HuH-7.5 (cell line): ENCODE measurements at regions not wholly inside any gene's neighbourhood (a gene's known extent, or its start where the extent isn't known, plus 50 kb on each side); places are given as distances from the start of the nearest gene placed in this dataset.
"Not testable (repeated sequence)": the region's sequence is repeated elsewhere in the genome, so short reads cannot be mapped to it uniquely, and the experiment has no call there.

Source experiments
- DNase-seq: peaks from one replicate; pipeline ENCODE4 v3.0.0; 2011; ENCODE audit warnings: low spot score

DNA sequence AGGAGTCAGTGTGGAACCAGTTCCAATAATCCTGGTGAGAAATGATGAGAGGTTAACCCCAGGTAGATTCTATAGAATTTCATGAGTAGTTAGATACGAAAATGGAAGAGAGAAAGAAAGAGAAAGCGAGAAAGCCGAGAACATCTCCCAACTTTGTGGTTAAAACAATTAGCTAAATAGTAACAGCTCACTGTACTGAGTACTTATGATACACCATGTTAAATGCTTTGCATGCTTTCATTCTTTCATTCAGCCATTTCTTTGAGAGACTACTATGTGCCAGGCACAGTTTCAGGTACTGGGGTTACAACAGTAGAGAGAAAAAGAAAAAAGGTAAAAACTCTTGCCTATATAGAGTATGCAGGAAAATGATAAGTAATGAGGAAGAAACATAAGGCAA lies 109.7 kb upstream of the SYT6 start:
- DNase-seq: no peak

DNA sequence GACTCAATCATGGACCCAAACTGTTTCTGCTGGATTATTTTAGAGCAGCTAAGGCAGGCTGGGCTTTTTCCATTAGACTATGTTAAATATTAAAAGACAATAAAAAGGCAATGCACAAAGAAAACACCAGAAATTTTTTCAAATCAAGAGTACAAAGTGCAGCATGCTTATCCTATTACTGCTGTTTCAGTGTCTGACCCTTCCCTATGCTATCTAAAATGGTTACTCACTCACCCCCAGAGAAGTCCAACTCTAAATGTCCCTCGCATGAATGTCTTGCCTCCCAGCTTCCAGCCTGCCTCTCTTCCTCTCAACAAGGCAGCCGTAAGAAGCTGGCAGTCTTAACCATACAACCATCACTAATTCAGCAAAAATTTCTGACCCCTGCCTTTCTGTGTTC lies 108.7 kb upstream of the SYT6 start:
- DNase-seq: no peak

DNA sequence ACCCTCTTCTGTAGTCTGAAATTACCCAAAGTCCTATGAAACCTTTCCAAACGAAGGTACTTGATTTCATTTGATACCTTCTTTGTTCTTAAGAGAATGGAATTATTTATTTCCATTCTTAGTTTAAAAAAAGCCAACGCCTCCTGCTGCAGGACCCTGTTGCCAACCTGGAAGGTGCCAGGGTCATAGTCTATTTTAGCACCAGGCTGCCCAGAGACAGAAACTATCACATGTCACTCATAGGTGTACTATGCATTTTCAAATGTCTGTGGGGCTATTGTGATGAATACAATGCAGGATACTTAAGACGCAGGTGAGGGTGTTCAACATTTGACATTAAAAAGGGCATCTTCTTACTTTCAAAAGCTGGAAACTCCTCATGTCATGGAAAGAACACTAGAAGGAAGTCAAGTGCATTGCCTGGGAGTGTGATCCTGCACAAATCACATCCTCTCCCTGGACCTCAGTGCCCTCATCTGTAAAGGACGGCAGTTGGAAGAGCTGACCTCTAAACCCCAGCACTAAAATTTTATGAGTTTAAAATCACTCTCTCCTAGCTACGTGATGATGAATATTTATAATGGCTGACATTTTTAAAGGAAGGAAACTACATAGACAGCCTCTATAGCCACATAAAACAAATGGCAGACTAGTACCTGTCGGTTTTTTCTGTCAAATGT lies 107.3 kb upstream of the SYT6 start:
- no peak for DNase-seq

DNA sequence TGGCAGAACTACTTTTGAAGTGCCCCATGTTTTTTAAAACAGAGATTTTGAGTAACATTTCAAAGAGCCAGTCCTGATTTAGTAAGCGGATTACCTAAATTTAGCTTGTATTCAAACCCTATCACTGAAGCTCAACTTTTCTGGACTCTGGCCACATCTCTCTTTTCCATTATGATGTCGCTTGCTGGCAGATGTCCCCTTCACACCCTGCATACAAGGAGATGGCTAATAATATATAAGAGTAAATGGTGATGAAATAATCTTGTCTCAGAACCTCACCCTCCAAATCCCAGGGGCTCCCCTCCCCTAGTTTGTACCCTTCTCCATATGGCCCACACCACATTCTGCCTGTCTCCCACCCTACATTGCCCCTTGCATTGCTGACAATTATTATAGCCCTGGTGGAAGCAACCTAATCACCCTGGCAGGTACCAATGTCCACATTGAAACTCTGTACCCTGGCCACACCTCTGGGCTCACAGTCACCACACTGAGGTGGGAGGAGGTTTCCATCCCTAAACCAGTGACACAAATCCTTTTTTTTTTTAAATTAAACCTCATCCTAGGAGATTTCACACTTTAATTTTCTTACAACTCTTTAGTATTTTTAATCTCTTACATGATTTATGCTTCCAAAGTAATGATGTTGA lies 106.0 kb upstream of the SYT6 start:
- no peak for DNase-seq

DNA sequence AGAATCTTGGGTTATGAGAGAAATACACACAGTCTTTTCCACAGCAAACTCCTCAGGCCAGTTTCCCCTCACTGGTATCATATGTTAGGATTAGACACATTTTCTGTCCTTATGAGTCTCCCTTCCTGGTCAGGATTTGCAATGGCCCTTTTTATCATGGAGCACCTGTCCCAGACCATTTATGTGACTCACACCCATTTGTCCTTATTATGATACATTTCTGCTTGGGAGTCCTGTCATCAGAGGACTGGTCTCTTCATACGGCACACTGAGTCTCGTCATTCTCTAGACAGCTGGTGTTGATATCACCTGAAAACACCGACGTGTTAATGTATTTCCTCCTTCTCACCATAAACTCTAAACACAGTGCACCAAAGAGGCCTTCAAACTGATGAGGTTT lies 105.0 kb upstream of the SYT6 start:
- DNase-seq: no peak

DNA sequence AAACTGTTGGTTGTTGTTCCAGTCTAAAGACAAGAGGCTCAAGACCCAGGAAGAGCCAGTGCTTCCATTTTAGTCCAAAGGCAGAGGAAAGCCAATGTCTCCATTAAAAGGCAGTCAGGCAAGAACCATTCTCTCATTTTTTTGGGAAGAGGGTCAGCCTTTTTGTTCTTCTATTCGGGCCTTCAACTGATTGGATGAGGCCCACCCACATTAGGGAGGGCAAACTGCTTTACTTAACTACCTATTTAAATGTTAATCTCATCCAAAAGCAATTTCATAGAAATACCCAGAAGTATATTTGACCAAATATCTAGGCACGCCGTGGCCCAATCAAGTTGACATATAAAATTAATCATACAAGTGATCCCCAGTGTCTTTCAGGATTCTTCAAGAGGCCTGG lies 104.4 kb upstream of the SYT6 start:
- DNase-seq: no peak

DNA sequence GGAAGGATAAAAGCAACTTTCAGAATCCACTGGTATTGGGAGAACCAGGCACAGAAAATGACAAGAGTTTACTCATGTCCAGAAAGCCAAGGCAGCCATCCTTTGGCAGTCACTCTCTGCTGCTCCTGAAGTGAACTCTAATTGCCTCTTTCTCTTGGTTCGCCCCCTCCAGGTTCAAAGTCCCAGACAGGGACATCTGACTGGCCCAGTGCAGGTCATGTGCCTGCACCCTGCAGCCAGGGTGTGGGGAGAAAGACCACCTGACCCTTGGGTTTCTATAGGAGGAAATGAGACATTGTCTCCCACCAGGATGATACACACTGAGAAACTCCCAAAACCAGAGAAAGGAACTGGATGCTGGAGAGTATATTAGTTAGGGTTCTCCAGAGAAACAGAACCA lies 103.9 kb upstream of the SYT6 start:
- DNase-seq: no peak

DNA sequence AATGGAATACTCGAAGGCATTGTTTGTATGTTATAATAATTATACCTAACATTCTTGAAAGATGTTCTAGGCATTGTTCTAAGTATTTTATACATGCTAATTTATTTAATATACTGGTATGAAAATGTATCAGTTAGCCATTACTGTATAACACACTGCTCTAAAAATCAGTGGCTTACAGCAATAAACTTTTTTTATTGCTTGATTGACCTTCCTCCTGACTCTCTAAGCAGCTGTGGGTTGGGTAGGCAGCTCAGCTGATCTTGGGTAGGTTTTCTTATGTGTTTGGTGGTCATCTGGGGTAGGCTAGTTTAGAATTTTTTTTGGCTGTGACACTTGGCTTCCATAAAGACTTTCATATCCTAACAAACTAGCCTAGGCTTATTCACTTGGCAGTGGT lies 100.2 kb upstream of the SYT6 start:
- DNase-seq: no peak

DNA sequence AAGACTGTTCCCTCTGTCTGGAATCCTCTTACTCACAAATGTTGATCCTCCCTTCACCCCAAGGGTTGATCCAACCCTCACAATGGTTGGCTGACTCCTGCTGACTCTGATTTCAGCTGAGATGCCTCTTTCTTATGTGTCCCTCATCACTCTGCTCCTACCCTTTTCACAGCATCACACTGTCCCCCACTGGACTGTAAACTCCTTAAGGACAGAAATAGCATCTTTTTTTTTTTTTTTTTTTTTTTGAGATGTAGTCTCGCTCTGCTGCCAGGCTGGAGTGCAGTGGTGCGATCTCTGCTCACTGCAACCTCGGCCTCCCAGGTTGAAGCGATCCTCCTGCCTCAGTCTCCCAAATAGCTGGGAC lies 97.9 kb upstream of the SYT6 start:
- no peak for DNase-seq

DNA sequence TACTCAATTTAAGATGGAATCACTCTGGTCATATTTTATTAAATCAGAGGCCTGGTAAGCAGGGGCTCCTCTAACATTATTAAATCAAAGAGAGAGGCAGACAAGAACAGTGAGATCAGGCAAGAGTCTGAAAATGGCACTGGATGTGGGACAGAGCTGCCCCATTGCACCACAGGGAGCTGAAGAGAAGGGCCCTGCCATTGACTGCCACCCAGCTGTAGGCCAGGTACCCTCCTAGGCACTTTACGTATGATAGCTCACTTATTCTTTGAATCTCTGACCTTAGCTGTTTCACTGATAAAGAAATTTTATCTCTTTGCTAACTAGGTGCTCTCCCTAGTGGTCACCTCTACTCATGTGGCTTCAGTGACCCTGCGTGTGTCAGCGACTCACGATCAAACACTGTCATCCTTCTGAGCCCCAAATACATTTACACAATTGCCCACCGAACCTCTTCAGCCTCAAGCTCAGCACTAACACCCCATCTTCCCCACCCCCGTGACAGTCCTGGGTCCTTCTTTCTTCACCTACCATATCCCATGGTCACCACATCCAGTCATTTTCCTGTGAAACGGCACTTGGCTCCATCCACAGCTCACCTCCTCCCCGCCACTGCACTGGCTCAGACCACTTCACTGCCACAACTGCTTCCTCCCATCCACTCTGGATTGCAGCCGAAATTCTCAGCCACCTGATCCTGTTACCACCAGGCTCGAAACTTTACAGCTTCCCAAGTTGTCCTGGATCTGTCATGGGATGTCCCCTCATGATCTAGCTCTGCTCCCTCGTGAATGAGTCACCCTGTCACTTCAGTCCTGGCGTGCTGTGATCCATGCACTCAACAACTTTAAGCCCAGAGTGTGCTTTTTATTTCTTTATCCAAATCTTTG lies 97.3 kb upstream of the SYT6 start:
- DNase-seq: no peak

DNA sequence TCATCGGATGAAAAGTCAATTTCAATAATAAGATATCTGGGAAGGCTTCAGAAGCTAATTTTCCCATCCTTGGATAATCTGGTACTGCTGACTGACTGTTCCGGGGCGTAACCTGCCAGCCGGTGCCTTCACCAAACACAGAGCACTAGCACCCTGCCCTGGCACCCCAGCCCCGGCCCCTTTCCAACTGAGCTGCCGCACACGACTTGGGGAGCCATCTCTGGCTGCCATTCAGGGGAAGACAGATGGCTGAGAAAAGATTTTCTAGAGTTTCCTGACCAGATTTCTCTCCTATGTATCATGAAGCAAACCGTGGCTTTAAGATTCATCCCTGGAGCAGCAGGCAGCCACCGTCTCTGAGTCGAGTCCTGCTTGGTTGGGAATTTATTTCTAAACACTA lies 96.0 kb upstream of the SYT6 start:
- DNase-seq: no peak

DNA sequence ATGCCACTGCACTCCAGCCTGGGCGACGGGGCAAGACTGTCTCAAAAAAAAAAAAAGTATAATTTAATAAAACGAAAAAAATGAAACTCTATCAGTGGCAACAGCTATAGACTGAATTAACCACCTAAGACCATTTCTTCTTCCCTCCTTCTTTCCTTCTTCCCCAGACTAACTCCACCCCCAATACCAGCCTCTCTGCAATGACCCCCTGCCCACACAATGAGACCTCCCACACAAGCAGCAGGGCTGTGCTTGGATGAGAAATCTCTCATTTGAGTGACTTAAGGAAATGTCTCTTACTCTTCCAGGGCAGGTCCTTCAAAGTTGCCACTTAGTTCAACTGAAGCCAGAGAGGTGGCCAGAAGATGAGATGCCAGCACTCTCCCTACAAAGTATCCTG lies 94.5 kb upstream of the SYT6 start:
- no peak for DNase-seq

DNA sequence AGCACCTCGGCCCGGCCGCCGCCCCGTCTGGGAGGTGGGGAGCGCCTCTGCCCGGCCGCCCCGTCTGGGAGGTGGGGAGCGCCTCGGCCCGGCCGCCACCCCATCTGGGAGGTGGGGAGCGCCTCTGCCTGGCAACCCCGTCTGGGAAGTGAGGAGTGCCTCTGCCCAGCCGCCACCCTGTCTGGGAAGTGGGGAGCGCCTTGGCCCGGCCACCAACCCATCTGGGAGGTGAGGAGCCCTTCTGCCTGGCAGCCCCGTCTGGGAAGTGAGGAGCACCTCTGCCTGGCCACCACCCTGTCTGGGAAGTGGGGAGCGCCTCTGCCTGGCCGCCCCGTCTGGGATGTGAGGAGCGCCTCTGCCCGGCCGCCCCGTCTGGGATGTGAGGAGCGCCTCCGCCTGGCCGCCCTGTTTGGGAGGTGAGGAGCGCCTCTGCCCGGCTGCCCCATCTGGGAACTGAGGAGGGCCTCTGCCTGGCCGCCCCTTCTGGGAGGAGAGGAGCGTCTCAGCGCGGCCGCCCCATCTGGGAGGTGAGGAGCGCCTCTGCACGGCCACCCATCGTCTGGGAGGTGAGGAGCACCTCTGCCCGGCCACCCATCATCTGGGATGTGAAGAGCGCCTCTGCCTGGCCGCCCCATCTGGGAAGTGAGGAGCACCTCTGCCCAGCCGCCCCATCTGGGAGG lies 89.0 kb upstream of the SYT6 start:
- not testable (repeated sequence) for DNase-seq

DNA sequence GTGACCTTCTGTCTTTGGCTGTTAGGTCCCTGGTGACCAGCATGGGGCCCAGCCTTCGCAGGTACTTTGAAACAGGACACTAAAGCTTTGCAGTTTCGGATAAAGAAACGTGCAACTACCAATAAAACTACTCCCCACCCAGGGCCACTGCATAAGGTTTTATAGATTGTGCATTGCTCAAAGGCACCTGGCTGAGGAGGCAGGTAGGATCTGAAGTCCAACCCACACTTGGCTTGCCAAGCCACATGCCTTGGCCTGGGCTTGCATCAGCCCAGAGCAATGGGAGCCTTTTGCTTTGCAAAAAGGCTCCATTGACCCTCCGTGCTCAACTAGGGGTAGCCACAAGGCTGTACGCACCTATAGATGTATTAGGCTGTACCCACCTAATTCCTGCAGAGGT lies 84.4 kb upstream of the SYT6 start:
- DNase-seq: no peak

DNA sequence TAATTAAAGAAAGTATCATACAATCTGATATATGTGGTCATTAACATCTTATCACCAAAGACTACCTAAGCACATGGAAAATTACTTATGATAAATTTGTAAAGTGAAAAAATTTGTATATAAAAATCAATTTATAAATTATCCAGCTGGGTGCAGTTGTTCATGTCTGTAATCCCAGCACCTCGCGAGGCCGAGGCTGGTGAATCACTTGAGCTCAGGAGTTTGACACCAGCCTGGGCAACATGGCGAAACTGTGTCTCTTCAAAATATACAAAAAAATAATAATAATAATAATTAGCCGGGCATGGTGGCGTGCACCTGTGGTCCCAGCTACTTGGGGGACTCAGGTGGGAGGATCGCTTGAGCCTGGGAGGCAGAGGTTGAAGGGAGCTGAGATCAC lies 82.8 kb upstream of the SYT6 start:
- DNase-seq: no peak

DNA sequence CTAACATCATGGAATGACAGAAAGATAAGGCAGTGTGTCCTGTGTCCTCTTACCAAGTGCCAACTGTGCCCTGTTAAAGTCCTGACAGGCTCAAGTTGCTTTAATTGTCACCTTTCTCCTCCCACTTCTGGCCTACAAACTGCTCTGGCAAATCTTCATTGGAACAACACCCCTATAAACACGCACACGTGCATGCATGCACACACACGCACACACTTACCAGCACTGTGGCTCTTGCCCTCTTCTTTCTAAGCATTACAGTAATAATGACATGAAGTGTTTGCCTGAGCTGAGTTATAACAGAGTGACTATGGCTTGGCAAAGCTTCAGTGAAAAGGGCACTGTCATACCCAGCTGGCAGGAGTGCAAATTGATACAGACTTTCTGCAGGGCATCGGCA lies 82.3 kb upstream of the SYT6 start:
- DNase-seq: no peak

DNA sequence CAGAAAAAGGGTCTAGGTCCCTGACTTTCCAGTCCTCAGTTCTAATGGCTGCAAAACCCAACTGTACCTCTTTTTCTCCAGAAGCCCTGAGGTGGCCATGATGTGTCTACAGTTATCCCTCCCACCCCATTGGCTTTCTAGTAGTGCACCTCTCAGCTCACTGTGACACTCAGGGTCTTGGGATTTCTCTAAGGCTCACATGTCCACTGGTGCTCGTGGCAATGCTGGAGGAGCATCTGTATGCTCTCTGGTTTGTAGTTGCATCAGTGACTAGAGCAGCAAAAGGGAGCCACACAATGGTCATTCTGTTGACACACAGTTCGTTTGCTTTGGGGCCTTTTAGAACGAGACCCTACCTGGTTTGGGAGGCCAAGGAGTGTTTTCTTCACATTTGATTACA lies 81.6 kb upstream of the SYT6 start:
- DNase-seq: no peak

DNA sequence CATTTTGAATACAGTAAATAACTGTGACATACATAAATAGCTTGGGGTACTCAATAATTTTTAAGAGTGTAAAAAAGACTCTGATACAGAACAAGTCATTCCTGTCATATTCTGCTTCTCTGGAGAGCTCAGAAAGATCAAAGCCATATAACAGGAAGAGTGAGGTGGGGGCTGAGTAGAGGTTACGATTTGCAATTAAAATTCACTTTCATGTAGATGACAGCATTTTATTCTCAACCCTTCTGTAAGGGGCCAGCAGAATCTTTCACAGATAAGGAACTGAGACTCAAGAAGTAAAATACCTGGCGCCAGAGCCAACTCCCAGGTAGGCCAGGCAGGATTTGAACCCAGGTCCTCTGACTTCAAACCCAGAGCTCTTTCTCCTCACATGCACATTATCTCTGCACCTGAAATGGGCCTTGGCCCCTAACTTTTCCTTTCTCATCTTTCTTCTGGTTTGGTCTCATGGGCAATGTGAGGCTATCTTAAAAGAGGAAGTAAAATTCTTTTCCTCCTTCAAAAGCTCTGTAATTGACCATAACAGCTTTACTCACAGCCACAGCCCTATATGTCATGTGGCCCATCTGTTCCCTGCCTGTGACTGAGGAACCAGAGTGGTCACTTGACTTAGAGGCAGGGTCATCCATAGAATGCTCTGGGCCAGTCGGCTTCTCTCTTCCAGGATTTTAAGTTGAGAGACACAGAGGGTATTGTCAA lies 80.9 kb upstream of the SYT6 start:
- no peak for DNase-seq

DNA sequence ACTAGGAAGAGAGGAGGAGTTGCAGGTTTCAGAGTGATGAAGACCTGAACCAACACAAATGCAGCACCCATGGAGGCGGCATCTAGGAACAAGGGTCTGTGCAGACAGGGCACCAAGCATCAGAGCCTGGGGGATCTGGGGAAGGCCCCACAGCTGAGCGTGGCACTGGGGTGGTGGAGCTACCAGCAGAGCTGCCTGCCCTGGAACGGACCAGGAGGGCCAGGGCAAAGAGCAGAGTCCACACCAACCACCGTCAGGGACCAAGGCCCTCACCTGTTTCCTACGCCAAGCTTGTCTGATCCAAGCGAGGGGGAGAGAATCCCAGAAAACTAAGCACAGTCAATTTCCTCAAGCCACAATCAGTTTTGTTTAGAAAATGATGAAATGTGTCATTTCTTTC lies 79.0 kb upstream of the SYT6 start:
- no peak for DNase-seq

DNA sequence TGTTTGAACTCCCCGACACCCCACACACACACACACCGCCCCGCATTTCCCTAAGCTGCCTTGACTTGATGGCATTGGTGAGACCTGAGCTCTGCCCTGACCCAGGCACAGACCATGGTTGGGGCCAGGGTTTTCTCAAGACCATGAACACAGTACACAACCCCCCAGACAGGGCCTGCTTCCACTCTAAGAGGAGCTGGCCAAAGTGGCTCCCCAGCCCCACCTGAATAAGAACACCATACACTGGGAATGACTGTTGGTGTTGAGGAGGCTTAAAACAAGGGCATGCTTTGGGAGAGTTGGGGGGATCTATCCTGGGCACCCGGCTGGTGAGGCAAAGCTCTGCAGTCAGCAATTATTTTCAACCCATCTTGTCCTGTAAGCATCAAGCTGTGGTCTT lies 77.6 kb upstream of the SYT6 start:
- DNase-seq: no peak

DNA sequence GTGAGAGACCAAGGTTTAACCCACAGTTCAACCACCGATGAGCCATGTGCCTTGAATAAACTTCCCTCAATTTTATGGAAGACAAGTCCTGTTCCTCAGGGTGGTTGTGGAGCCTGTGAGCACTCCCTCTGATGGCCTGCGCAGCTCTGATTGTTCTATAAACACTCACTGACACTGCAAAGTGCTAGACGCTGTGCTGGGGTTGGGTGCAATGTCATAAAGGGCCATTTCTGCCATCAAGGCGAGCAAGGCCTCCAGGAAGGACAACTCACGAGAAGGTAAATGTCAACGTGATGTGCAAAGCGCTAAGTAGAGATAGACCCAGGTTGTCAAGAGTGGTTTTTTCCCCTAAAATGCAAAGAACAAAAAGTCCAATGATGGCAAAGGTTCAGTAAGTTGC lies 75.7 kb upstream of the SYT6 start:
- DNase-seq: no peak

DNA sequence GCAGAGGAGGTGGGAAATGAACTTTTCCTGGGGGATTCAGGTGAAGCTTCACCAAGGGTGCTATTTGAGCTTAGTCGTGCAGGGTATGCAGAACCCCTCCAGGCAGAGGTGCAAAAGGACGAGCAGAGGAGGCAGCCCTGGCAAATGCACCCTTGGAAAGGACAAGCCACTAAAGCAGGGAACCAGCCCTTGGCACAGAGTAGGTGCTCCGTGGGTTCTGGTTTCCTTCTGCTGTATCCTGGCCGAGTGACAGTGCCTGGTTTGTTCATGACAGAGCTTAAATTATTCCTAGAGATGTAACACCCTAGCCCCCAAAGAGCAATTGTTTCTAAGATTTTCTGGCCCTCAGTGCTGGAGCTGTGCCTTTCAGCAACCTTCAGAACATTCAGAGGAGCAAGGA lies 73.4 kb upstream of the SYT6 start:
- no peak for DNase-seq
